Activated T-cell treated with anti-CD3 and anti-CD28 coated beads, Interleukin-2, amount 50 U/mL, for 24 hours (primary cell): ENCODE measurements at regions not wholly inside any gene's neighbourhood (a gene's known extent, or its start where the extent isn't known, plus 50 kb on each side); places are given as distances from the start of the nearest gene placed in this dataset.
"Not testable (repeated sequence)": the region's sequence is repeated elsewhere in the genome, so short reads cannot be mapped to it uniquely, and the experiment has no call there.

Experiments used
- DNase-seq: peaks from one replicate; pipeline ENCODE4 v3.0.0-alpha.2; 2020
- H3K27ac Mint-ChIP-seq: 2 replicates; pipeline ENCODE4 v1.8.0; 2020; ENCODE audit warnings: mild to moderate bottlenecking, mixed read lengths
- H3K27me3 Mint-ChIP-seq: 2 replicates; pipeline ENCODE4 v1.8.0; 2020; ENCODE audit warnings: mixed read lengths
- H3K36me3 Mint-ChIP-seq: 2 replicates; pipeline ENCODE4 v1.8.0; 2020; ENCODE audit warnings: low read depth, mixed read lengths
- H3K4me1 Mint-ChIP-seq: 2 replicates; pipeline ENCODE4 v1.8.0; 2020; ENCODE audit warnings: low read depth, mixed read lengths
- H3K4me3 Mint-ChIP-seq: 2 replicates; pipeline ENCODE4 v1.8.0; 2020; ENCODE audit warnings: mild to moderate bottlenecking, moderate library complexity, mixed read lengths
- H3K9me3 Mint-ChIP-seq: 2 replicates; pipeline ENCODE4 v1.8.0; 2020; ENCODE audit warnings: mixed read lengths

- Mint-ChIP-seq H3K4me1 (peaks cover 15% of the 10 kb centered on the region), H3K4me3 (no peak overlapping the region), H3K27me3 (no peaks in the 10 kb centered on the region), H3K9me3 (no peaks in the 10 kb centered on the region), H3K27ac (no peak overlapping the region), H3K36me3 (no peaks in the 10 kb centered on the region)
- no peak for DNase-seq
These were observed 974.2 kb downstream of the TMEM121 start for GRCh38 chr14:106500571-106500970.

- no peaks in the 10 kb centered on the region for H3K9me3 Mint-ChIP-seq
- peaks cover 27% of the 10 kb centered on the region for H3K4me1 Mint-ChIP-seq
- H3K27ac Mint-ChIP-seq, result no peak overlapping the region
- H3K27me3 Mint-ChIP-seq, result no peaks in the 10 kb centered on the region
- H3K4me3 Mint-ChIP-seq, result no peak overlapping the region
- DNase-seq, result no peak
- H3K36me3 Mint-ChIP-seq, result no peaks in the 10 kb centered on the region
These were observed 975.5 kb downstream of the TMEM121 start for GRCh38 chr14:106501898-106502297.

- Mint-ChIP-seq H3K36me3 (no peaks in the 10 kb centered on the region), H3K4me1 (peaks cover 59% of the 10 kb centered on the region), H3K27ac (no peak overlapping the region), H3K27me3 (no peaks in the 10 kb centered on the region), H3K4me3 (no peak overlapping the region), H3K9me3 (no peaks in the 10 kb centered on the region)
- no peak for DNase-seq
These were observed 979.0 kb downstream of the TMEM121 start for GRCh38 chr14:106505366-106505765.

- H3K4me1 Mint-ChIP-seq, result peaks cover 74% of the 10 kb centered on the region
- H3K36me3 Mint-ChIP-seq, result no peaks in the 10 kb centered on the region
- peak overlapping the region; percentile 28 for H3K4me3 Mint-ChIP-seq
- no peaks in the 10 kb centered on the region for H3K9me3 Mint-ChIP-seq
- H3K27ac Mint-ChIP-seq, result peak overlapping the region; percentile 85
- no peaks in the 10 kb centered on the region for H3K27me3 Mint-ChIP-seq
- peak; percentile 64 for DNase-seq
These were observed 980.5 kb downstream of the TMEM121 start for GRCh38 chr14:106506881-106507305.

- Mint-ChIP-seq H3K27ac (peak overlapping the region; percentile 85), H3K4me3 (peak overlapping the region; percentile 28), H3K36me3 (no peaks in the 10 kb centered on the region), H3K4me1 (peaks cover 74% of the 10 kb centered on the region), H3K27me3 (no peaks in the 10 kb centered on the region), H3K9me3 (no peaks in the 10 kb centered on the region)
- no peak for DNase-seq
These were observed 981.0 kb downstream of the TMEM121 start for GRCh38 chr14:106507354-106507753.

GRCh38 chr14:106508216-106508615 lies 981.8 kb downstream of the TMEM121 start:
- Mint-ChIP-seq H3K27me3 (no peaks in the 10 kb centered on the region), H3K4me1 (peaks cover 82% of the 10 kb centered on the region), H3K4me3 (no peak overlapping the region), H3K27ac (peak overlapping the region; percentile 1), H3K9me3 (no peaks in the 10 kb centered on the region), H3K36me3 (no peaks in the 10 kb centered on the region)
- DNase-seq, result no peak

- H3K36me3 Mint-ChIP-seq, result no peaks in the 10 kb centered on the region
- H3K9me3 Mint-ChIP-seq, result no peaks in the 10 kb centered on the region
- H3K27ac Mint-ChIP-seq, result peak overlapping the region; percentile 62
- peaks cover 86% of the 10 kb centered on the region for H3K4me1 Mint-ChIP-seq
- H3K4me3 Mint-ChIP-seq, result no peak overlapping the region
- DNase-seq, result no peak
- no peaks in the 10 kb centered on the region for H3K27me3 Mint-ChIP-seq
These were observed 982.8 kb downstream of the TMEM121 start for GRCh38 chr14:106509176-106509575.

- Mint-ChIP-seq H3K36me3 (no peaks in the 10 kb centered on the region), H3K27me3 (no peaks in the 10 kb centered on the region), H3K27ac (no peak overlapping the region), H3K4me1 (peaks cover 82% of the 10 kb centered on the region), H3K4me3 (no peak overlapping the region), H3K9me3 (no peaks in the 10 kb centered on the region)
- DNase-seq, result no peak
These were observed 983.4 kb downstream of the TMEM121 start for GRCh38 chr14:106509807-106510206.

- peak; percentile 62 for DNase-seq
- no peaks in the 10 kb centered on the region for H3K27me3 Mint-ChIP-seq
- H3K36me3 Mint-ChIP-seq, result no peaks in the 10 kb centered on the region
- H3K27ac Mint-ChIP-seq, result peak overlapping the region; percentile 53
- H3K4me1 Mint-ChIP-seq, result peaks cover 72% of the 10 kb centered on the region
- no peaks in the 10 kb centered on the region for H3K9me3 Mint-ChIP-seq
- no peak overlapping the region for H3K4me3 Mint-ChIP-seq
These were observed 984.8 kb downstream of the TMEM121 start for GRCh38 chr14:106511006-106511799.

- Mint-ChIP-seq H3K9me3 (no peaks in the 10 kb centered on the region), H3K4me3 (no peak overlapping the region), H3K36me3 (no peaks in the 10 kb centered on the region), H3K27ac (no peak overlapping the region), H3K4me1 (peaks cover 66% of the 10 kb centered on the region), H3K27me3 (no peaks in the 10 kb centered on the region)
- DNase-seq, result no peak
These were observed 985.4 kb downstream of the TMEM121 start for GRCh38 chr14:106511800-106512198.

- DNase-seq, result no peak
- Mint-ChIP-seq H3K27ac (no peak overlapping the region), H3K4me3 (no peak overlapping the region), H3K27me3 (no peaks in the 10 kb centered on the region), H3K9me3 (no peaks in the 10 kb centered on the region), H3K36me3 (no peaks in the 10 kb centered on the region), H3K4me1 (peaks cover 58% of the 10 kb centered on the region)
These were observed 986.9 kb downstream of the TMEM121 start for GRCh38 chr14:106513302-106513701.

- H3K27ac Mint-ChIP-seq, result no peak overlapping the region
- H3K4me3 Mint-ChIP-seq, result no peak overlapping the region
- H3K27me3 Mint-ChIP-seq, result peaks cover 16% of the 10 kb centered on the region
- no peaks in the 10 kb centered on the region for H3K9me3 Mint-ChIP-seq
- H3K4me1 Mint-ChIP-seq, result peaks cover 13% of the 10 kb centered on the region
- no peaks in the 10 kb centered on the region for H3K36me3 Mint-ChIP-seq
- peak; percentile 88 for DNase-seq
These were observed 991.9 kb downstream of the TMEM121 start for GRCh38 chr14:106518054-106518943.

GRCh38 chr14:106522118-106522517 lies 995.7 kb downstream of the TMEM121 start:
- not testable (repeated sequence) for H3K4me1 Mint-ChIP-seq, H3K27ac Mint-ChIP-seq, H3K4me3 Mint-ChIP-seq, DNase-seq, H3K9me3 Mint-ChIP-seq, H3K36me3 Mint-ChIP-seq
- H3K27me3 Mint-ChIP-seq, result peaks cover 33% of the 10 kb centered on the region

- no peak for DNase-seq
- H3K27me3 Mint-ChIP-seq, result peaks cover 36% of the 10 kb centered on the region
- H3K4me3 Mint-ChIP-seq, result no peak overlapping the region
- H3K9me3 Mint-ChIP-seq, result no peaks in the 10 kb centered on the region
- H3K4me1 Mint-ChIP-seq, result peaks cover 5% of the 10 kb centered on the region
- H3K27ac Mint-ChIP-seq, result no peak overlapping the region
- H3K36me3 Mint-ChIP-seq, result no peaks in the 10 kb centered on the region
These were observed 996.6 kb downstream of the TMEM121 start for GRCh38 chr14:106522990-106523389.

- Mint-ChIP-seq H3K36me3 (no peaks in the 10 kb centered on the region), H3K27me3 (peaks cover 40% of the 10 kb centered on the region)
These were observed 1002.3 kb downstream of the TMEM121 start for GRCh38 chr14:106528717-106529116.

More at GRCh38 chr14:106528717-106529116, 1002.3 kb downstream of the TMEM121 start:
- no peak for DNase-seq
- no peaks in the 10 kb centered on the region for H3K9me3 Mint-ChIP-seq
- no peak overlapping the region for H3K27ac Mint-ChIP-seq
- H3K4me3 Mint-ChIP-seq, result no peak overlapping the region
- H3K4me1 Mint-ChIP-seq, result peaks cover 5% of the 10 kb centered on the region
